Peyer's patch (tissue), 4 donors: ENCODE measurements at regions not wholly inside any gene's neighbourhood (a gene's known extent, or its start where the extent isn't known, plus 50 kb on each side); places are given as distances from the start of the nearest gene placed in this dataset.

Experiments
- CTCF ChIP-seq, 6 experiments: fragments of 450-650 bp in 4 of 6; fragments of 200-600 bp in 2 of 6; sonication (generic) in 1 of 6; IDR thresholded peaks; one replicate each; pipeline ENCODE4 v1.5.1; 2017 to 2019; ENCODE audit warnings: antibody characterized with exemption in 6 of 6, mild to moderate bottlenecking in 3 of 6, moderate library complexity in 1 of 6
- POLR2A ChIP-seq, 2 donors: fragments of 450-650 bp; IDR thresholded peaks; one replicate each; pipeline ENCODE4 v1.5.1; 2017; ENCODE audit warnings: antibody characterized with exemption in 2 of 2, mild to moderate bottlenecking in 2 of 2, moderate library complexity in 2 of 2

DNA sequence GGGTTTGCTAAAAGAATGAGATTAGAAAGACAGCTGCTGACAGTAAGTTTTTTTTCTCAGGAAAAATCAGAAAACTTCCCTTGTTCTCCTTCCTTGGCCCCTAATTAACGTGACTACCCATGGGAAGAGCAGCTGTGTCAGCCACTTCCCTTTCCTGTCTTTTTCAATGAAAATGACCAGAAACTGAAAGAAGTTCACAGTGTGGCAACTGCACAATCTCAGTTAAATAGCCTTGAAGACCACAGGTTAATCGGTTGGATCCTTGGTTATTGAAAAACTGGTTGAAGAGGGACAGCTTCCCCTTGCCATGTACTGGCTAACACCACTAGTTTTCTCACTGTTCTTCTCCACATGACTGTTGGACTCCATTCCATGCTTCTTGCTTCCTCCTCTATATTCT, 148.8 kb upstream of the AGR3 start:
- no peak for TF ChIP-seq CTCF (IDR thresholded peaks at IDR 0.05)
- TF ChIP-seq POLR2A (IDR thresholded peaks at IDR 0.05): no peak
